ENCODE measurements at regions not wholly inside any gene's neighbourhood (a gene's known extent, or its start where the extent isn't known, plus 50 kb on each side); places are given as distances from the start of the nearest gene placed in this dataset.
"Not testable (repeated sequence)": the region's sequence is repeated elsewhere in the genome, so short reads cannot be mapped to it uniquely, and the experiment has no call there.

DNA sequence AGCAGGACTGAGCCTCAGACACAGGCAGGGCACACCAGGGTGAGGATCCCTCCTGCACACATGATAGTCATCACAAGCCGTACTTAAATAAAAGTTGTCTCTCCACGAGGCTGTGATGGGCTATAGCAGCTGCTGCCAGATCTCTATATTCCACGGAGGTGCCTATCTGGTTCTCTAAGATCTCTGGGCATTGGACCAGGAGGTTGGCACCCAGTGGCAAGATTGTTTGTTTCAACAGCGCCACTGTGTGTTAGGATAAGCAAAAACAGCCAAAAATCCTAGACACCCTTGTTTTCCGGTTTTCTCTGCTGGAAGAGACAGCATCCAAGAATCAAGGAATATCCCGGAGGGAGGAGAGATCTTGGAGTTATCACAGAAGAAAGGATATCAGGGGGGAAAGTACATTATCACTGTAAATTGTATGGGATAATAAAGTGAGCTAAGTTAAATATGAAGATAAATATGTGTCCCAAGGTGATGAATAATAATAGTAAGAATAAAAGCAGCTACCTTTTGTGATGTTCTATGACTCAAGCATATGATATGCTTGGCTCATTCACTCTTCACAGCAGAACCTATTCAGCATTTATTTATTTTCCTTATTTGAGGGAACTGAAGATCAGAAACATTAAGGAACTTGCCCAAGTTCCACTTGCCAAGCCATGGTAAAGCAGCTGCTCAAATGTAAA lies 90.6 kb upstream of the AKAP13 start:
- Mint-ChIP-seq H3K4me3 (no peak overlapping the region), H3K9me3 (no peaks in the 10 kb centered on the region), H3K36me3 (no peaks in the 10 kb centered on the region), H3K4me1 (peaks cover 4% of the 10 kb centered on the region), H3K27me3 (no peaks in the 10 kb centered on the region), H3K27ac (no peak overlapping the region)

DNA sequence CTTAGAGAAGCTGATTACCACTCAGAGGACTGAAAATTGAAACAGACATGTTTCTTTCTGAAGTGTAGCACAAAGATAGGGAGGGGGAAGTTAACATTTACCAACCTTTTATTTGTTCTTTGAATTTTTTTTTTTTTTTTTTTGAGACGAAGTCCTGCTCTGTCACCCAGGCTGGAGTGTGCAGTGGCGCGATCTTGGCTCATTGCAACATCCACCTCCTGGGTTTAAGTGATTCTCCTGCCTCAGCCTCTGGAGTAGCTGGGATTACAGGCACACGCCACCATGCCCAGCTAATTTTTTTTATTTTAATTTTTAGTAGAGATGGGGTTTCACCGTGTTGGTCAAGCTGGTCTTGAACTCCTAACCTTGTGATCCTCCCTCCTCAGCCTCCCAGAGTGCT lies 87.8 kb upstream of the AKAP13 start:
- peaks cover 17% of the 10 kb centered on the region for H3K4me1 Mint-ChIP-seq
- not testable (repeated sequence) for H3K4me3 Mint-ChIP-seq, H3K27me3 Mint-ChIP-seq, H3K36me3 Mint-ChIP-seq, H3K9me3 Mint-ChIP-seq, H3K27ac Mint-ChIP-seq

DNA sequence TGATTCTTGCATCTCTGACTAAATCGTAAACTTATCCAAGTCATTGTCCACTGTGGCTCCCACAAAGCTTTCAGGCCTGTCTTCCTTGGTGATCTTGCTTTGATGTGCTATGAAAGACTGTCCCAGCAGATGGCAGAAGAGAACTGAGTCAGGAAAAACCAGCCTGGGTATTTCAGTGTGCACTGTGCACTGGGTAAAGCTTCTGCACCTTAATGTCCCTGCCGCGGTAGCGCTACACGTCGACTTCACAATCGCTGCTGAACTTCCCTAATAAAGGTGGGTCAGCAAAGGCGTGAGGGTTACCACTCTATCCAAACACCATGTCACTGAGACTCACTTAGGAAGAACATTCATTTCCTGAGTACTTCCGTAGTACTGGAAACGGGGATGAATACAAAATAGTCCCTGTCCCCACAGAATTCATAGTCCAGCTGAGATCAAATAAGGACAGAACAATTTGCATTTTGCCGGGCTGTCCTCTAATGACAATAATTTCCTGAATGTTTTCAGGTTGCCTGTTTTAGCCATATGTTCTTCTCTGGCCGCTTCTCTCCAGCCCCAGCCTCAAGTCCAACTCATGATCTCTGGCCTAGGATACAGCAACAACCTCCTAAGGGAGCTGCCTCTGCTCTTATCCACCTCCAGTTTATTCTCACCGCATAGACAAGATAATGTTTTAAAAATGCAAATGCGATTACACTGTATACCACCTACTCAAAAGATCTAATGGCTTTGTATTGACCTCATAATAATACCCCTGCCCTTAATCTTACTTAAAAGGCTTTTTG lies 83.6 kb upstream of the AKAP13 start:
- H3K27me3 Mint-ChIP-seq = no peaks in the 10 kb centered on the region
- H3K36me3 Mint-ChIP-seq = no peaks in the 10 kb centered on the region
- no peaks in the 10 kb centered on the region for H3K9me3 Mint-ChIP-seq
- H3K27ac Mint-ChIP-seq = peak overlapping the region; percentile 3
- peak overlapping the region; percentile 53 for H3K4me3 Mint-ChIP-seq
- H3K4me1 Mint-ChIP-seq = peaks cover 15% of the 10 kb centered on the region

DNA sequence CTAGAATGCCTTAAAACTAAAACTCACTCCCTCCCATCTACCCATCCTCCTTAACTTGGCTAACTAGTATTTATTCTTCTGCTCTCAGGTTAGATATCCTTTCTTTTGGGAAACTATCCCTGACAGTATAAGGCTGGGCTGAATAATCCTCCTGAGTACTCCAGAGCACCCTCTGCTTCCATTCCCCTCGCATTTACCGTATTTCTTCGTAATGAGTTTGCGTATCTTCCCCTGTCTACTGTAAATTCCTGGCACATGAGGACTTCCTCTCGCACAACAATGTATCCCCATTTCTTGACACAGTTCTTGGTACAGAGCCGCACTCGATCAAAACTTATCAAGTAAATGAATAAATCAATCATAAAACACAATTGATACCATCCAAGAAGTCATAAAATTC lies 82.9 kb upstream of the AKAP13 start:
- no peaks in the 10 kb centered on the region for H3K27me3 Mint-ChIP-seq
- no peaks in the 10 kb centered on the region for H3K9me3 Mint-ChIP-seq
- H3K27ac Mint-ChIP-seq = no peak overlapping the region
- H3K36me3 Mint-ChIP-seq = no peaks in the 10 kb centered on the region
- peak overlapping the region; percentile 53 for H3K4me3 Mint-ChIP-seq
- peaks cover 15% of the 10 kb centered on the region for H3K4me1 Mint-ChIP-seq

DNA sequence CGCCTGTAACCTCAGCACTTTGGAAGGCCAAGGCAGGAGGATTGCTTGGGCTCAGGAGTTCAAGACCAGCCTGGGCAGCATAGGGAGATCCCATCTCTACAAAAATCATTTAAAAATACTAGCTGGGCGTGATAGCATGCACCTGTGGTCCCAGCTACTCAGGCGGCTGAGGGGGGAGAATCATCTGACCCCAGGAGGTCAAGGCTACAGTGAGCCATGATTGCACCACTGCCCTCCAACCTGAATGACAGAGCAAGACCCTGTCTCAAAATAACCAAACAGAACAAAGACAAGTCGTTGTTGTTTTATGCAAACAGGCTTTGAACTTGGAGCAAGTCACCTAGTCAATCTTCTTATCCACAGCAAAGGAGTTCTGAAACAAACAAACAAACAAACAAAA lies 82.0 kb upstream of the AKAP13 start:
- Mint-ChIP-seq H3K9me3 (no peaks in the 10 kb centered on the region), H3K27ac (no peak overlapping the region), H3K4me1 (peaks cover 15% of the 10 kb centered on the region), H3K27me3 (no peaks in the 10 kb centered on the region), H3K4me3 (no peak overlapping the region), H3K36me3 (no peaks in the 10 kb centered on the region)

DNA sequence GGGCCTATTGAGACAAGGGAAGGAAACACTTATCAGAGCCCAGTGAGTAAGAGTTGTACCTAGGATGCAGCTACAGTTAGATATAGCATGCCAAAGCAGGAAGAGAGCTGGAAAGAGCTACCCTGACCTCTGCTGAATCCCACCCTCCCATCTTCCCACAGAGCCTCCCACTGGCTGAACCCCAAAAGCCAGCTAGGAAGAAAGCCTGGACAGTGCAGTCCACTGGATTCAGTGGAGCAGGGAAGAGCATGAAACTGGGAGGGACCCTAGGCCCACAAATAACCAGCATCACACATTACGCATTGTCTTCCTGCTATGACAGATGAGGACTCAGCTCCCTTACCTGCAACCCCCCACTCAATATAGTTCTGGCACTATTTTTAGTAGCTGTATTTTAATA lies 81.5 kb upstream of the AKAP13 start:
- H3K27me3 Mint-ChIP-seq = no peaks in the 10 kb centered on the region

DNA sequence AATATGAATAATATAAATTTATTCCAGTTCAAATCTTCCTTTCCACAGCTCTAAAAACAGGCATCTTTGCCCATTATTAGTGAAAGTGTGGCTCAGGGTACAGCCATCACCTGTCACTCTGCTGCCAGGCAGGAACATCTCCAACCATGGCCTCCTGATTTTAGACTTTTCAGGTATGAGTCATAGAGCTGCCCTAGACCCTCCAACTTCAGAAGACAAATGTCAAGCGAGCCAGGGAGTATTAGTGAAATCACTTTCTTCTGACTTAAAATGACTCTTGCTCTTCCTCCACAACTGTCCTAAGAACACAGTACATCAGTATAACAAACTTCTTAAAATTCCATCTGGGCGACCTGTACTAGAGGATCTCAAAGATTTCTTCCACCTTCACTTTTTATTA lies 78.1 kb upstream of the AKAP13 start:
- no peaks in the 10 kb centered on the region for H3K9me3 Mint-ChIP-seq
- no peaks in the 10 kb centered on the region for H3K36me3 Mint-ChIP-seq
- H3K27me3 Mint-ChIP-seq = no peaks in the 10 kb centered on the region
- H3K27ac Mint-ChIP-seq = no peak overlapping the region
- H3K4me1 Mint-ChIP-seq = peaks cover 5% of the 10 kb centered on the region
- no peak overlapping the region for H3K4me3 Mint-ChIP-seq

More for the DNA sequence above, 81.5 kb upstream of the AKAP13 start:
- Mint-ChIP-seq H3K4me3 (no peak overlapping the region), H3K4me1 (peaks cover 15% of the 10 kb centered on the region), H3K36me3 (no peaks in the 10 kb centered on the region), H3K27ac (no peak overlapping the region), H3K9me3 (no peaks in the 10 kb centered on the region)

DNA sequence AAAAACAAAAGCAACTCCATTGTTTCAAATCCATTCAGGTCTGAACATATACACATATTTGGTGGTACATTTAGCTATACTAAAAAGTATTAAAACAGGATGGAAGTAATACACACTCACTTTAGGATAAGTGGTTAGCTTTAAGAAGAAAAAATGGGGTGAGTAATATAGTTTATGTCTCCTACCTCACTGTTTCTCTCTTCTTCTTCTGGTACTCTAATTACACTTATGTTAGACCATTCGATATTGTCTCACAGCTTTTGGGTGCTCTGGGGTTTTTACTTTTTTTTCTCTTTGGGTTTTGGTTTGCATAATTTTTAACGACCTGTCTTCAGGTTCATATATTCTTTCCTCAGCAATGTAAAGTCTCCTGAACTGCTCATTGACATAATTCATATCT lies 75.4 kb upstream of the AKAP13 start:
- H3K36me3 Mint-ChIP-seq = peaks cover 3% of the 10 kb centered on the region
- H3K27me3 Mint-ChIP-seq = no peaks in the 10 kb centered on the region
- no peaks in the 10 kb centered on the region for H3K9me3 Mint-ChIP-seq
- H3K4me1 Mint-ChIP-seq = peaks cover 8% of the 10 kb centered on the region
- H3K27ac Mint-ChIP-seq = no peak overlapping the region
- no peak overlapping the region for H3K4me3 Mint-ChIP-seq

DNA sequence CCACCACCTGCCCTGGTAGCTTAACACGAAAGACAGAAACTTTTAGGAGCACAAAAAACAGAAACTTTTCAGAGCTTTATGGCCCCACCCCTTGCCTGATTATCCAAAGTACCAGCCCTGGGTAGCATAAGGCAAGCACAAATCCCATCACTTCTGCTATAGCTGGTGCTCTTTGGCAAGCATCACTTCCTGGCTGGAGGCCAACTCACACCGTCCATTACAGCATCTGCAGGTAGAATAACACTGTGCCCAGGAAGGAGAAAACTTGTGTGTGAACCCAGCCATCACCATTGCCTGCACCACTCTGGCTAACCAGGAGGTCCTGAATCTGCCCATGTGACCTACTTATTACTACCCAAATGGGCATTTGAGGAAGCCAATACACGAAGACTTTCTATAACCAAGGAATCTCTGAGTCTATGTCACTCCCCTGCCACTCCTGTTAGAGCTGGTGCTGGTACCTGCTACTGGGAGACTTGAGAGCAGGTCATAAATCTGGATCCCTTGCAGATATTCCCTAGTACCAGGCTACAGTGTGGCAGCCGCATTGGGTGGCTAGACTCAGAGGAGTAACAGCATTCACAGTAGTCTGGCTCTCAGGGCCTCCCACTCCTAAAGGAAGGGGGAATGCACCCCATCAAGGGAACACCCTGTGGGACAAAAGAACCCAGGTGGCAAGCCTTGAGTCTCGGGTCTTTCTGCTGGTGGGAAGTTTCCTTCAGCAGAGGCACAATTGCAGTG lies 73.3 kb upstream of the AKAP13 start:
- H3K36me3 Mint-ChIP-seq = peaks cover 3% of the 10 kb centered on the region
- no peak overlapping the region for H3K4me3 Mint-ChIP-seq
- peaks cover 8% of the 10 kb centered on the region for H3K4me1 Mint-ChIP-seq
- H3K9me3 Mint-ChIP-seq = peaks cover 6% of the 10 kb centered on the region
- H3K27ac Mint-ChIP-seq = no peak overlapping the region
- no peaks in the 10 kb centered on the region for H3K27me3 Mint-ChIP-seq

DNA sequence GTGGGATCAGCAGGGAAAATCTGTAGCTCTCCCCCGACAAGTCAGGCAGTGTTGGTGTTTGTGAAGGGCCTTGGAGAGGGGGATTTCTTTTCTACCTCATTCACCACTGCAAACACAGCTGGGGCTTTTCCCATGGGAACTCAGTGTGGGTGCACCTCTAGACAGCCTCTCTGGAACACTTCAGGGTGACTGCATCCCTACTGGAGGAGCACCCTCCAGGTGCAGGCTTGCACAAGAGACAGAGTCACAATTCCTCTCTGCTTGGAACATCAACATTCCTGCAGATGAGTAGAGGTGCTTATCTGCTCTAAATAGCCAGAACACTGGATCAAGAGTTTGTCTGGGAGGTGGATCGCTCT lies 72.7 kb upstream of the AKAP13 start:
- no peak overlapping the region for H3K27ac Mint-ChIP-seq
- H3K36me3 Mint-ChIP-seq = peaks cover 3% of the 10 kb centered on the region
- H3K9me3 Mint-ChIP-seq = peaks cover 6% of the 10 kb centered on the region
- H3K4me3 Mint-ChIP-seq = no peak overlapping the region
- H3K27me3 Mint-ChIP-seq = no peaks in the 10 kb centered on the region
- H3K4me1 Mint-ChIP-seq = peaks cover 8% of the 10 kb centered on the region

DNA sequence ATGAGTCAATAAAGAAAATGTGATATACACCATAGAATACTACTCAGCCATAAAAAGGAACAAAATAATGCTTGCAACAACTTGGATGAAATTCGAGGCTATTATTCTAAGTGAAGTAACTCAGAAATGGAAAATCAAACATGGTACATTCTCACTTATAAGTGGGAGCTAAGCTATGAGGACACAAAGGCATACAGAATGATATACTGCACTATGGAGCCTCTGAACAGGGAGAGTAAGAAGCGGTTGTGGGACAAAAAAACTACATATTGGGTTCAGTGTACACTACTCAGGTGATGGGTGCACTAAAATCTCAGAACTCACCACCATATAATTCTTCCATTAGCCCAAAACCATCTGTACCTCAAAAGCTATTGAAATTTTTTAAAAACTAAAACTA lies 68.8 kb upstream of the AKAP13 start:
- H3K4me1 Mint-ChIP-seq = peaks cover 36% of the 10 kb centered on the region
- H3K9me3 Mint-ChIP-seq = peaks cover 6% of the 10 kb centered on the region
- no peaks in the 10 kb centered on the region for H3K27me3 Mint-ChIP-seq
- H3K36me3 Mint-ChIP-seq = peaks cover 3% of the 10 kb centered on the region
- no peak overlapping the region for H3K4me3 Mint-ChIP-seq
- H3K27ac Mint-ChIP-seq = no peak overlapping the region

DNA sequence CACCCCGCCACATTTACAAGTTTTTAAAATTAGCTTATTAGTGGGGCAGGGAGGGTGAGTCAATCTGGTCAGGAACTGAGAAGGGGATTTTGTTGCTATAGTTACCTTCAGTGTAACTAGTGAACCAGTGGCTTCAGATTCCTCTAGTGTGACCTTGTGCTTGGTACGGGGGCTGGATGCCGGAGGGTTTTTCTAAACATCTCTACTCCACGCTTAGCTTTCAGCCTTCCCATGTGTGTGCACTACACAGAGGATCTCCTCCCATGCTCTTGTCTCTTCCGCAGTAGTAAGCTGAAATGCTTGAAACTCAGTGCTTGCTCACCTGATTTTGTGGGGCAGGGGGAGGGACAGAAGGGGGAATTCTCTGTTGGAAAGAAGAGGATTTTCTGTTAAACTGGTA lies 67.9 kb upstream of the AKAP13 start:
- Mint-ChIP-seq H3K27ac (no peak overlapping the region), H3K4me1 (peaks cover 42% of the 10 kb centered on the region), H3K4me3 (no peak overlapping the region), H3K27me3 (no peaks in the 10 kb centered on the region), H3K9me3 (peaks cover 6% of the 10 kb centered on the region), H3K36me3 (peaks cover 3% of the 10 kb centered on the region)

DNA sequence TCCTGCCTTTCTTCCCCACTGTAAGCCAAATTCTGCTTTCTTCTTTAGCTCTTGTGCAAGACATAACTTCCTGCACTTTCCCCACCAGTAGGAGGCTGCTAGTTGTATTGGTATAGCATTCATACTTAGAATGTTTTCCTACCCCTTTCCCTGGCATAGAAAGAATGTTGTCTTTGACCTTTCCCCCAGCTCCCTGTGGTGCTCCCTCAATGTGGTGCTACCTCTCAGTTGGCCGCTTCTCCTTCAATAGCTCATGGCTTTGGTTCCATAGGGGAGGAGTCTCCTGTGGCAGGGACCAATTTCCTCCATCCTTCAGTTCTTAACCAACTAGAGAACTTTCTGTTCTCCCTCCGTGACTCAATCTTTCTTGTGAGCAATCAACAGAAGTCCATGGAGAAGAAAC lies 67.5 kb upstream of the AKAP13 start:
- Mint-ChIP-seq H3K27ac (peak overlapping the region; percentile 19), H3K4me1 (peaks cover 46% of the 10 kb centered on the region), H3K36me3 (peaks cover 3% of the 10 kb centered on the region), H3K27me3 (no peaks in the 10 kb centered on the region), H3K9me3 (peaks cover 6% of the 10 kb centered on the region), H3K4me3 (no peak overlapping the region)

DNA sequence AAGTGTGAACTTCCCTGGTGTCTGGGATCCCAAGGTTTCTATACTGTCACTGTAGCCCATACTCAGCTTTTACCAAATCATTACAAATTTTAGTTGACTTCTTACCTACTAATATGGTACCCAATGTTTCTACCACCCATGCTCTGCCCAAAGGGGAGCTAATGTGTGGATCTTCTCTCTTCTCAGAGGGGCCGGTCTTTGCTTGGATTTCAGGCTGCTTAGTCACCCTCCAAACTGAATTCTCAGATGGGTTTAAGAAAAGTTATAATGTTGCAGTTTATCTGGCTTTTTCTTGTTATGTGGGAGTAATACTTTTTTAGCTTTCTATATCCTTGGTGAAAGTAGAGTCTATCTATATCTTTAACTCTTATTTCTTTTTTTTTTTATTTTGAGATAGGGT lies 67.1 kb upstream of the AKAP13 start:
- Mint-ChIP-seq H3K9me3 (peaks cover 6% of the 10 kb centered on the region), H3K36me3 (peaks cover 3% of the 10 kb centered on the region), H3K27me3 (no peaks in the 10 kb centered on the region), H3K4me1 (peaks cover 50% of the 10 kb centered on the region), H3K27ac (no peak overlapping the region), H3K4me3 (no peak overlapping the region)

DNA sequence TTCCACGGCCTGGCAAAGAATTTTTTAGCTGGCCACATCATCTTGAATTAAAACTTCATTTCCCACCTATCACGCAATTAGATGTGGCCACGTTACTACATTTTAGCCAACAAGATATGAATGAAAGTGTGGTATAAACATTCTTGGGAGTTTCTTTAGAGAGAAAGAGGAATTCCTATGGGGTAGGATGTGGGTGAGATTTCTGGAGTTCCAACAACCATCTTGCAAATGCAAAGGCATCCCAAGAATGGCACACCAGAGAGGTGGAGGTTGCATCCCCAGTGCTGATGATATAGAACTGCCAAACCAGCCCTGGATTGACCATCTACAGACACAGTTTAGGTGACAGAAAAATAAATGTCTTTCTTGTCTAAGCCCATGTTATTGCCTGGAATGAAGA lies 66.3 kb upstream of the AKAP13 start:
- peak overlapping the region; percentile 35 for H3K27ac Mint-ChIP-seq
- peaks cover 6% of the 10 kb centered on the region for H3K9me3 Mint-ChIP-seq
- H3K36me3 Mint-ChIP-seq = no peaks in the 10 kb centered on the region
- H3K4me3 Mint-ChIP-seq = no peak overlapping the region
- H3K4me1 Mint-ChIP-seq = peaks cover 45% of the 10 kb centered on the region
- no peaks in the 10 kb centered on the region for H3K27me3 Mint-ChIP-seq

DNA sequence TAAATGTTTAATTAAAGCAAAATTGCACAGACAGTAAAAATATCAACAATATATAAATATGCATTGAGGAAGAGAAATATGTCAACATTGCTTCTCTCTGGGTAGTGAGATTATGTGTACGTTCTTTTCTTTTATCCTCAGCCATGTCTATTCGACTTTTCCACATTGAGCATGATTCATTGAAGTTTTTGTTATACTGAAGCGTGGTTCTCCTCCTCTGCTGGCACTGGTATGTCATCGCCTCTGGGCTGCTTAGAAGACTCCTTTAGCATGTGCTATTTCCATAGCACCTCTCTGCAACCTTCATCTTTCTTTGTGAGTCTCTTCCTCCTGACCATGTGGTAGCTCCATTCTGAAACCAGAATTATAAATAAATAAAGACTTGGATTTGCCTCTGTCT lies 65.8 kb upstream of the AKAP13 start:
- Mint-ChIP-seq H3K27me3 (no peaks in the 10 kb centered on the region), H3K9me3 (peaks cover 6% of the 10 kb centered on the region), H3K36me3 (peaks cover 1% of the 10 kb centered on the region), H3K27ac (peak overlapping the region; percentile 19), H3K4me1 (peaks cover 44% of the 10 kb centered on the region), H3K4me3 (no peak overlapping the region)
